NCI-H128 (cell line): ENCODE measurements at regions not wholly inside any gene's neighbourhood (a gene's known extent, or its start where the extent isn't known, plus 50 kb on each side); places are given as distances from the start of the nearest gene placed in this dataset.

Source experiments
- DNase-seq: peaks from one replicate; lab custom pipeline; 2025; ENCODE audit not compliant: unreplicated experiment; lab: John Stamatoyannopoulos, UW

GRCh38 chr6:148143771-148144170 lies 198.9 kb upstream of the SASH1 start:
- DNase-seq: no peak

GRCh38 chr6:148144917-148145521 lies 197.6 kb upstream of the SASH1 start:
- DNase-seq: peak; percentile 34

GRCh38 chr6:148146717-148147462 lies 195.7 kb upstream of the SASH1 start:
- DNase-seq: no peak

GRCh38 chr6:148147463-148147830 lies 195.2 kb upstream of the SASH1 start:
- DNase-seq: no peak

- DNase-seq: no peak
These were observed 190.6 kb upstream of the SASH1 start for GRCh38 chr6:148151896-148152643.

- no peak for DNase-seq
These were observed 188.0 kb upstream of the SASH1 start for GRCh38 chr6:148154668-148155067.

- DNase-seq: no peak
These were observed 187.3 kb upstream of the SASH1 start for GRCh38 chr6:148155293-148155692.

- no peak for DNase-seq
These were observed 184.8 kb upstream of the SASH1 start for GRCh38 chr6:148157841-148158240.

- DNase-seq: no peak
These were observed 178.0 kb upstream of the SASH1 start for GRCh38 chr6:148164645-148165044.

GRCh38 chr6:148166339-148166968 lies 176.2 kb upstream of the SASH1 start:
- no peak for DNase-seq

GRCh38 chr6:148169706-148170105 lies 172.9 kb upstream of the SASH1 start:
- DNase-seq: no peak

- DNase-seq: no peak
These were observed 172.4 kb upstream of the SASH1 start for GRCh38 chr6:148170286-148170685.

GRCh38 chr6:148173548-148173947 lies 169.1 kb upstream of the SASH1 start:
- DNase-seq: no peak

GRCh38 chr6:148175550-148176188 lies 167.0 kb upstream of the SASH1 start:
- no peak for DNase-seq

- no peak for DNase-seq
These were observed 164.9 kb upstream of the SASH1 start for GRCh38 chr6:148177589-148178233.

GRCh38 chr6:148179786-148180185 lies 162.9 kb upstream of the SASH1 start:
- peak; percentile 11 for DNase-seq

GRCh38 chr6:148182378-148182777 lies 160.3 kb upstream of the SASH1 start:
- DNase-seq: no peak

GRCh38 chr6:148183776-148184175 lies 158.9 kb upstream of the SASH1 start:
- no peak for DNase-seq

GRCh38 chr6:148186916-148187315 lies 155.7 kb upstream of the SASH1 start:
- DNase-seq: no peak

- DNase-seq: no peak
These were observed 150.3 kb upstream of the SASH1 start for GRCh38 chr6:148192310-148192709.
